ENCODE measurements at regions not wholly inside any gene's neighbourhood (a gene's known extent, or its start where the extent isn't known, plus 50 kb on each side); places are given as distances from the start of the nearest gene placed in this dataset.

GRCh38 chr7:155362380-155363145, 64.9 kb downstream of the INSIG1 start:
- H4K91ac ChIP-seq (replicated peaks; ENCODE audit: insufficient read length, low read length): no peak overlapping the region
- no peaks in the 10 kb centered on the region for H3K79me2 ChIP-seq (ENCODE audit: control insufficient read depth in 1 of 2, insufficient read depth in 2 of 2, low read length in 2 of 2)
- H3K9ac ChIP-seq (replicated peaks in 1 of 4; ENCODE audit: extremely low read depth in 1 of 4, low read depth in 3 of 4, low read length in 3 of 4): no peak overlapping the region
- no peak overlapping the region for H3K4me3 ChIP-seq (ENCODE audit: extremely low read depth in 1 of 4, insufficient read depth in 2 of 4, low read depth in 3 of 4, low read length in 4 of 4)
- H3K4me1 ChIP-seq (replicated peaks in 1 of 4; ENCODE audit: control insufficient read depth in 3 of 4, insufficient read depth in 4 of 4, low read length in 3 of 4): no peaks in the 10 kb centered on the region; a peak in 2 of 7 replicates
- ChIA-PET POLR2A (ENCODE audit: partially characterized antibody) (no interaction called here), CTCF (ENCODE audit: partially characterized antibody) (interaction anchor here (1.1 to 1.9 kb wide), 6 partner anchors 18 to 439 kb away, joined by 3 to 12 read pairs (median 3); no protein-coding TSS in a partner anchor)
- H2AK5ac ChIP-seq (ENCODE audit: low read depth, low read length): no peak overlapping the region
- no peak overlapping the region for H2BK12ac ChIP-seq (ENCODE audit: low read depth, low read length)
- peaks cover 0 to 7% (median 3%) of the 10 kb centered on the region in 4 experiments; a peak in 4 of 7 replicates for H3K27me3 ChIP-seq (replicated peaks in 1 of 4; ENCODE audit: control insufficient read depth in 3 of 4, extremely low read depth in 1 of 4, insufficient read depth in 3 of 4, low read length in 3 of 4)
- no peaks in the 10 kb centered on the region for H3K23me2 ChIP-seq (ENCODE audit: low read depth, low read length)
- H2BK15ac ChIP-seq (ENCODE audit: low read length): no peak overlapping the region
- no peak overlapping the region for H3K18ac ChIP-seq (ENCODE audit: extremely low read depth, low read length)
- H4K20me1 ChIP-seq (replicated peaks in 1 of 2; ENCODE audit: control insufficient read depth in 1 of 2, insufficient read depth in 2 of 2, low read length in 2 of 2): no peaks in the 10 kb centered on the region
- no peak overlapping the region for H3K14ac ChIP-seq (ENCODE audit: insufficient read length)
- FAIRE-seq (no peak), DNase-seq (ENCODE audit: low read depth in 1 of 2, low spot score in 2 of 2) (no peak)
- H3K23ac ChIP-seq (ENCODE audit: insufficient read length): no peak overlapping the region
- no peak overlapping the region for H4K8ac ChIP-seq (ENCODE audit: extremely low read depth, insufficient read depth, low read length)
- no peak overlapping the region for H3K56ac ChIP-seq (replicated peaks; ENCODE audit: insufficient read length, low read depth, low read length)
- no peak overlapping the region for H2BK120ac ChIP-seq (replicated peaks; ENCODE audit: low read depth, low read length)
- H3K9me3 ChIP-seq (ENCODE audit: insufficient read depth in 2 of 2, low read depth in 1 of 2, low read length in 1 of 2): no peaks in the 10 kb centered on the region
- no peak overlapping the region for H3K4me2 ChIP-seq (ENCODE audit: insufficient read depth in 1 of 2, low read depth in 2 of 2, low read length in 2 of 2)
- WGBS, 2 experiments (ENCODE audit: extremely low coverage in 1 of 2, insufficient coverage in 1 of 2, insufficient read length in 1 of 2, insufficient replicate concordance in 2 of 2, low coverage in 1 of 2, low lambda C conversion rate in 2 of 2, missing lambda C conversion rate in 1 of 2): 87% methylated on average over 10 of the region's 11 CpGs; no CpG with 5 or more reads in 1 of the 2 experiments
- H3K79me1 ChIP-seq (ENCODE audit: low read depth, low read length): no peaks in the 10 kb centered on the region
- TF ChIP-seq EZH2 (IDR thresholded peaks at IDR 0.05; ENCODE audit: low read depth, low read length, severe bottlenecking): no peak
- no peak for TF ChIP-seq SP2 (IDR thresholded peaks at IDR 0.05; ENCODE audit: low read length)
- no peak for TF ChIP-seq POLR2AphosphoS5 (IDR thresholded peaks at IDR 0.05; ENCODE audit: low read depth, low read length)
- TF ChIP-seq RBBP5 (IDR thresholded peaks at IDR 0.05; ENCODE audit: borderline replicate concordance, low read depth, low read length): no peak
- no peak for TF ChIP-seq SIX5 (IDR thresholded peaks at IDR 0.05; ENCODE audit: low read depth, low read length)
- TF ChIP-seq SIN3A (conservative IDR thresholded peaks at IDR 0.05 in 1 of 2, IDR thresholded peaks at IDR 0.05 in 1 of 2; ENCODE audit: low read depth in 1 of 2, low read length in 2 of 2): no peak
- no peak for TF ChIP-seq NRF1 (IDR thresholded peaks at IDR 0.05; ENCODE audit: low read depth, low read length)
- no peak overlapping the region for H4K5ac ChIP-seq (ENCODE audit: insufficient read length, low read depth, low read length)
- no peak overlapping the region for H2BK20ac ChIP-seq (ENCODE audit: low read length)
- no peak overlapping the region for H3K27ac ChIP-seq (ENCODE audit: low read depth, low read length)
- no peak overlapping the region for H2BK5ac ChIP-seq (ENCODE audit: low read depth, low read length)
- no peak overlapping the region for H3K4ac ChIP-seq (replicated peaks; ENCODE audit: insufficient read length, low read depth, low read length)
- no peak overlapping the region for H2AFZ ChIP-seq (ENCODE audit: low read length)
- no peaks in the 10 kb centered on the region for H3K36me3 ChIP-seq (ENCODE audit: control insufficient read depth in 2 of 4, insufficient read depth in 4 of 4, low read length in 3 of 4)
